Fibroblast of mammary gland (primary cell): ENCODE measurements at regions not wholly inside any gene's neighbourhood (a gene's known extent, or its start where the extent isn't known, plus 50 kb on each side); places are given as distances from the start of the nearest gene placed in this dataset.

Source experiments
- DNase-seq: peaks from one replicate; pipeline ENCODE4 v3.0.0-alpha.2; 2010; ENCODE audit warnings: low read depth
- H3K4me3 ChIP-seq: 2 replicates; pipeline ENCODE4 v1.5.1; 2011; ENCODE audit warnings: low read depth, mild to moderate bottlenecking, low read length, moderate library complexity; ENCODE audit not compliant: control insufficient read depth
- TF ChIP-seq, protein P1 (sequence below): conservative IDR thresholded peaks from 2 replicates; pipeline ENCODE4 v1.5.1; 2011; ENCODE audit warnings: low read depth, low read length, inconsistent platforms; ENCODE audit not compliant: control insufficient read depth, insufficient read depth

DNA sequence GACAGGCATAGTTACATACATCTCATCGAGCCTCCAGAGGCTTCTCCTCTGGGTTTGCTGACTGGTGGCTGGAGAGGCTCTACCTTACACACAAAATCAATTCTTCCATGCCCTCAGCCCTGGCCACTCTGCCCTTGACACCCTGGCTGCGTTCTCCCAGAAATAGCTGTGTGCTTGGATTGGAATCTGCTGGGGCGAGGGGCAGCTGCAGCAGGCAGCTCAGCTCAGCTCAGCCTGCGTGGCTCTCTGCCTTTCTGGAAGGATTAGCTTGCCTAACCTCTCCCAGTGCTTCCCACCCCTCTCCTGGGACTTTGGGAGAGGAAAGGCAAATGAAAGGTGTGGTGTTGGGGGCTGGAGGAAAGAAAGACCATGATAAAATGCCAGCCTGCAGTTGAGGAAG is 216.1 kb downstream of the ENGASE start:
- no peak overlapping the region for H3K4me3 ChIP-seq
- no peak for DNase-seq
- TF ChIP-seq, protein P1, sequence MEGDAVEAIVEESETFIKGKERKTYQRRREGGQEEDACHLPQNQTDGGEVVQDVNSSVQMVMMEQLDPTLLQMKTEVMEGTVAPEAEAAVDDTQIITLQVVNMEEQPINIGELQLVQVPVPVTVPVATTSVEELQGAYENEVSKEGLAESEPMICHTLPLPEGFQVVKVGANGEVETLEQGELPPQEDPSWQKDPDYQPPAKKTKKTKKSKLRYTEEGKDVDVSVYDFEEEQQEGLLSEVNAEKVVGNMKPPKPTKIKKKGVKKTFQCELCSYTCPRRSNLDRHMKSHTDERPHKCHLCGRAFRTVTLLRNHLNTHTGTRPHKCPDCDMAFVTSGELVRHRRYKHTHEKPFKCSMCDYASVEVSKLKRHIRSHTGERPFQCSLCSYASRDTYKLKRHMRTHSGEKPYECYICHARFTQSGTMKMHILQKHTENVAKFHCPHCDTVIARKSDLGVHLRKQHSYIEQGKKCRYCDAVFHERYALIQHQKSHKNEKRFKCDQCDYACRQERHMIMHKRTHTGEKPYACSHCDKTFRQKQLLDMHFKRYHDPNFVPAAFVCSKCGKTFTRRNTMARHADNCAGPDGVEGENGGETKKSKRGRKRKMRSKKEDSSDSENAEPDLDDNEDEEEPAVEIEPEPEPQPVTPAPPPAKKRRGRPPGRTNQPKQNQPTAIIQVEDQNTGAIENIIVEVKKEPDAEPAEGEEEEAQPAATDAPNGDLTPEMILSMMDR, result no peak

DNA sequence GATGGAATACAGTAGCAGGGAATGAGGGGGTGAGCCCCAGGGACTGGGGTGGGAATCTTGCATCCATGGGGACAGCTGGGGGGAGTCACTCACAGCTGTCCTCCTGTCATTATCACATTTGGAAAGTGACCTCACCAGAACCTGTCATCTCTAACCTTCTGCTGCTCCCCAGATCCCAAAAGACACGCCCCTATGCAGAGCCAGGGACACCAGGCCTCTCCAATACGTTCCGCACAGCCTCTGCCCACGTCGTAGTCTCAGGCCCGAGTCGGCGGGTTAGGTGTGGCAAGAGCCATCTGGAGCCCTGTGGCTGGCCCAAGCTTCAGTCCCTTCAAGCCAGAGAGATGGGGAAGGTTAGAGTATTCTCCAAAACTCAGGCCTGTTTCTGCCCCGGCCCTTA is 214.3 kb downstream of the ENGASE start:
- TF ChIP-seq, protein P1, result no peak
- H3K4me3 ChIP-seq, result no peak overlapping the region
- no peak for DNase-seq

DNA sequence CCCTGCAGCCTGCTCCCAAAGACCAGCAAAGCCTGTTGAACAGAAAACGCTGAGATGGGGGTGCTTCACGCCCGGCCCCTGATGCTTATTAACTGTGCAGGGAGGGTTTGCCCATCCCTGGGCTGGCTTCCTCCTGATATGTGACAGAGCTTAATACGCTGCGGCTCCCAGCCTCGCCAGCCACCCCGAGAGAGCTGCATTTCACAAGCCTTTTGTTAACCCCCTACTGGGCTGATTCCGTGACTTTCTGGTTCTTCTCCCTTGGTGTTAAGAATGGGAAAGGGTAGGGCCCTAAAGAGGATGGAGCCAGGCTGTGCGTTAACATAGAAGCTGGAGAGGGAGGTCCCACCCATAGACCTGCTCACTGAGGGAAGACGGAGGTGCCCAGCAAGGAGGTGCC is 211.8 kb downstream of the ENGASE start:
- H3K4me3 ChIP-seq, result no peak overlapping the region
- DNase-seq, result no peak
- TF ChIP-seq, protein P1, result no peak

DNA sequence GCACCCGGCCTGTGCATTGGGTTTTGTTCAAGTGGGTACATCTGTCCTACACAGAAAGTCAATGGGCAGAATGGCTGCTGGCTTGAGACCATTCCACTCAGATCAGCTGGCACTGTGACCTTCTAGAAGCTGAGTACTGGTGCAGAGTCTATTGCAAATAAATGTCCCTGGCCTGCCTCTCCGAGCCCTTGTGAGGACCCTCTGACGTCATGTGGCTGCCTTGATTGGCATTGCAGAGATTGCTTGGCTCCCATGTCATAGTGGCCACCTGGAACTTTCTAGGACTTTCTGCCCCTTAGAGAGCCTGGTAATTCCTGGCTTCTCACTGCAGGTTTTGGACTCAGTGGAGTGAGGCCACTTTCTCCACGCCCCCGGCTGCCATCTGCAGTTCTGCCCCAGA is 211.3 kb downstream of the ENGASE start:
- no peak overlapping the region for H3K4me3 ChIP-seq
- TF ChIP-seq, protein P1, result no peak
- DNase-seq, result no peak

DNA sequence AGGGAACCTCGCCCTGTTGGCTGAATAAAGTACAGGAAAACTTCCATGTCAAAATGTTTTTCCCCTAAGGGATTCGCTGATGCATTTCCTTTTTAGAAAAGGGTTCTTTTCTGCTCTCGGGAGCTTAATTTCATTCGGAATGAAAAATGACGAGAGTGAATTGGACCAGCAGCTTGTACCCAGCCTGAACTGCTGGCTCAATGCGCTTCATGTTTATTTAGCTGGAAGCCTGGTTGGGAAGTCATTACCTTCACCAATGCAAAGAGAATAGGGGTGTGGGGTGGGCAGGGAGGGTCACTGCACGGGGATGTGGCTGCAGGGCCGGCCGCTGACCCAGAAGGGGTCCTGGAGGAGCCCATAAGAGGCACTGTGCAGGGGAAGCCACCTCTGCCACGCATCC is 207.7 kb downstream of the ENGASE start:
- DNase-seq, result no peak
- TF ChIP-seq, protein P1, result no peak
- no peak overlapping the region for H3K4me3 ChIP-seq

DNA sequence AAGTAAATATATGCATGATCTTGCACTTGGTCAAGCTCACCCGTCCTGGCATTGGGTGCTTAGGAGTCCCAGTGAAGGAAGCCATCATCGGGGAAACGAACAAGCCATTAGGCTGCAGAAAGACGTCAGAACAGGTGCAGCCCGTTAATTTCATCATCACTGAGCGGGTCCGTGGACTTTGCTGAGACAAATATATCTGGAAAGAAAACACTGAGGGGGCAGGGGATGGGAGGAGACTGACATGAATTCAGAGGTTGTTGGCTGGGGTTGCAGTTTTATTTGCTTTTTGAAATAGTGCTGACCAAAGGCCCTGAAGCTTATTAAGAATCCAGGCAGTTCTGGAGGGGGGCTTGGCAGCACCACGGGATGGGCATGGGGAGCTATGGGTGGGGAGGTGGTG is 207.2 kb downstream of the ENGASE start:
- no peak for DNase-seq
- no peak overlapping the region for H3K4me3 ChIP-seq
- TF ChIP-seq, protein P1, result no peak

DNA sequence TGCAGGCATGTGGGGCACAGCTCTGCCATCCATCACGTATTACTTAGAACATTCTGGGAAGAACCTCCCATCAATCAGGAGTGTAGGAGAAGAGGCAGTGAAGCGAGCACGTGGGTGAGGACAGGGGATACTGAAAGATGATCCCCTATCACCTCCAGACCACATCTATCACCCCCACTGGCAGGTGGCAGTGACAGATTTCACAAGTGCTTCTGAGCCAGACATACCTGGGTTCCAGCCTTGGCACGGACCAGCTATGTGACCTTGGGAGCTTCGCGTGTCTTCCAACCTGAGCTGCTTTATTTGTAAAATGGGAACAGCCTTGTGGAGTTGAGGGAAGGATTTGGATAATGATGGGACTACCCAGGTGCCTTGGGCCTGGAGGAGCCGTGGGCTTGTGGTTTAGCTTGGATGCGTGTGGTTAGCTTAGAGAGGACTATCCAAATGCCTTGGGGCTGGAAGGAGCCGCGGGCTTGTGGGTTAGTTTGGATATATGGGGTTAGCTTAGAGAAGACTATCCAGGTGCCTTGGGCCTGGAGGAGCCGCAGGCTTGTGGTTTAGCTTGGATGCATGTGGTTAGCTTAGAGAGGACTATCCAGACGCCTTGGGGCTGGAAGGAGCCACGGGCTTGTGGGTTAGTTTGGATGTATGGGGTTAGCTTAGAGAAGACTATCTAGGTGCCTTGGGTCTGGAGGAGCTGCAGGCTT is 206.4 kb downstream of the ENGASE start:
- H3K4me3 ChIP-seq, result no peak overlapping the region
- TF ChIP-seq, protein P1, result no peak
- no peak for DNase-seq
